Neuronal stem cell (in vitro differentiated cells): ENCODE measurements at regions not wholly inside any gene's neighbourhood (a gene's known extent, or its start where the extent isn't known, plus 50 kb on each side); places are given as distances from the start of the nearest gene placed in this dataset.

ENCODE experiments used
- DNase-seq: peaks from one replicate; pipeline ENCODE4 v3.0.0-alpha.2; 2013; ENCODE audit warnings: low spot score
- H2AFZ ChIP-seq: one replicate; pipeline ENCODE4 v1.6.1; 2013; ENCODE audit warnings: mild to moderate bottlenecking, low read length, inconsistent platforms
- H2AK5ac ChIP-seq: 2 replicates; pipeline ENCODE4 v1.6.1; 2013; ENCODE audit warnings: low read depth, mild to moderate bottlenecking, inconsistent platforms, low read length, moderate library complexity, mixed read lengths
- H2BK120ac ChIP-seq: 2 replicates; pipeline ENCODE4 v1.6.1; 2013; ENCODE audit warnings: low read depth, mild to moderate bottlenecking, inconsistent platforms, low read length, moderate library complexity, mixed read lengths
- H2BK12ac ChIP-seq: one replicate; pipeline ENCODE4 v1.6.1; 2013; ENCODE audit warnings: low read length, inconsistent platforms
- H2BK15ac ChIP-seq: 2 replicates; pipeline ENCODE4 v1.6.1; 2013; ENCODE audit warnings: mild to moderate bottlenecking, low read length, inconsistent platforms, mixed read lengths
- H2BK5ac ChIP-seq: one replicate; pipeline ENCODE4 v1.6.1; 2013; ENCODE audit warnings: inconsistent platforms, mild to moderate bottlenecking, low read length, moderate library complexity
- H3K14ac ChIP-seq: one replicate; pipeline ENCODE4 v1.6.1; 2013; ENCODE audit warnings: low read length, inconsistent platforms
- H3K18ac ChIP-seq: 2 replicates; pipeline ENCODE4 v1.6.1; 2013; ENCODE audit warnings: low read length, inconsistent platforms
- H3K23ac ChIP-seq: 2 replicates; pipeline ENCODE4 v1.6.1; 2013; ENCODE audit warnings: low read depth, mild to moderate bottlenecking, mixed read lengths, low read length, inconsistent platforms; ENCODE audit not compliant: poor library complexity
- H3K27ac ChIP-seq: replicated peaks from 3 replicates; pipeline ENCODE4 v1.5.1; 2013; ENCODE audit warnings: low read length, inconsistent platforms
- H3K27me3 ChIP-seq, 3 experiments: 2 replicates each; pipeline ENCODE4 v1.6.1; 2013; ENCODE audit warnings: low read length in 3 of 3, mild to moderate bottlenecking in 2 of 3, inconsistent platforms in 1 of 3, low read depth in 1 of 3, mixed read lengths in 1 of 3, moderate library complexity in 1 of 3; ENCODE audit not compliant: control insufficient read depth in 3 of 3, insufficient read depth in 3 of 3
- H3K36me3 ChIP-seq, 2 donors: replicated peaks in 1 of 2; 2 replicates each; pipeline ENCODE4 v1.6.1; 2013; ENCODE audit warnings: low read length in 2 of 2; ENCODE audit not compliant: control insufficient read depth in 2 of 2, insufficient read depth in 2 of 2
- H3K4ac ChIP-seq: 2 replicates; pipeline ENCODE4 v1.6.1; 2013; ENCODE audit warnings: inconsistent platforms, mild to moderate bottlenecking, low read length, moderate library complexity
- H3K4me1 ChIP-seq, 2 donors: 1 replicate in 1 of 2; 2 replicates in 1 of 2; pipeline ENCODE4 v1.6.1; 2013; ENCODE audit warnings: low read length in 2 of 2, low read depth in 1 of 2; ENCODE audit not compliant: control insufficient read depth in 2 of 2, insufficient read depth in 1 of 2
- H3K4me2 ChIP-seq: one replicate; pipeline ENCODE4 v1.6.1; 2013; ENCODE audit warnings: mild to moderate bottlenecking, low read length, inconsistent platforms; ENCODE audit not compliant: insufficient read depth, poor library complexity, severe bottlenecking
- H3K4me3 ChIP-seq, 2 donors: 2 replicates each; pipeline ENCODE4 v1.5.1; 2013; ENCODE audit warnings: low read length in 2 of 2, mild to moderate bottlenecking in 2 of 2, inconsistent platforms in 1 of 2, moderate library complexity in 1 of 2
- H3K79me1 ChIP-seq: one replicate; pipeline ENCODE4 v1.6.1; 2013; ENCODE audit warnings: low read depth, mild to moderate bottlenecking, inconsistent platforms, low read length, moderate library complexity
- H3K9ac ChIP-seq: one replicate; pipeline ENCODE4 v1.6.1; 2013; ENCODE audit warnings: mild to moderate bottlenecking, low read depth, low read length, inconsistent platforms; ENCODE audit not compliant: poor library complexity
- H3K9me3 ChIP-seq, 2 donors: replicated peaks in 1 of 2; 2 replicates each; pipeline versions ENCODE3 to v1.6.1; 2013; ENCODE audit warnings: low read length in 2 of 2, mild to moderate bottlenecking in 2 of 2, inconsistent platforms in 1 of 2, low read depth in 1 of 2, mixed read lengths in 1 of 2, moderate library complexity in 1 of 2; ENCODE audit not compliant: control insufficient read depth in 2 of 2, insufficient read depth in 1 of 2
- H4K8ac ChIP-seq: one replicate; pipeline ENCODE4 v1.6.1; 2013; ENCODE audit warnings: low read depth, mild to moderate bottlenecking, inconsistent platforms, low read length, moderate library complexity
- H4K91ac ChIP-seq: one replicate; pipeline ENCODE4 v1.6.1; 2013; ENCODE audit warnings: low read length, low read depth, mild to moderate bottlenecking, inconsistent platforms; ENCODE audit not compliant: poor library complexity
- WGBS, 2 donors: extraction: QIAGEN DNeasy Blood & Tissue Kit; methylation state at CpG; one replicate each; pipeline ENCODE4 v1.1.7; 2013; ENCODE audit warnings: missing lambda C conversion rate in 2 of 2, mixed read lengths in 1 of 2; ENCODE audit not compliant: insufficient read length in 2 of 2, insufficient replicate concordance in 1 of 2; ENCODE audit errors: extremely low coverage in 2 of 2; 5-methylcytosine and 5-hydroxymethylcytosine counted together

- Histone ChIP-seq H3K27me3 (no peaks in the 10 kb centered on the region), H3K9ac (no peak overlapping the region), H2BK15ac (no peak overlapping the region), H2AK5ac (no peak overlapping the region), H2BK120ac (no peak overlapping the region), H3K4me1 (peaks cover 4 to 7% of the 10 kb centered on the region in 2 donors), H3K79me1 (no peaks in the 10 kb centered on the region), H3K4me2 (no peak overlapping the region), H3K4ac (no peak overlapping the region), H3K36me3 (no peaks in the 10 kb centered on the region), H2BK5ac (no peak overlapping the region), H3K23ac (no peak overlapping the region), H3K14ac (no peak overlapping the region), H3K18ac (no peak overlapping the region), H3K9me3 (no peaks in the 10 kb centered on the region), H4K8ac (no peak overlapping the region), H4K91ac (no peak overlapping the region), H3K27ac (no peak overlapping the region), H2BK12ac (no peak overlapping the region), H3K4me3 (no peak overlapping the region), H2AFZ (no peak overlapping the region)
- DNase-seq: no peak
- WGBS, 2 donors: no CpG with 5 or more reads among the region's 1 CpG
Measured at GRCh38 chr13:107576430-107576829, 638.9 kb downstream of the LIG4 start.

- no peak overlapping the region for H2AFZ ChIP-seq
- no peak overlapping the region for H3K23ac ChIP-seq
- WGBS, 2 donors: no CpG with 5 or more reads among the region's 6 CpGs
- H3K27me3 ChIP-seq: no peaks in the 10 kb centered on the region
- no peak overlapping the region for H3K18ac ChIP-seq
- no peak overlapping the region for H3K27ac ChIP-seq
- DNase-seq: no peak
- H3K36me3 ChIP-seq: no peaks in the 10 kb centered on the region
- H2BK15ac ChIP-seq: no peak overlapping the region
- H2BK5ac ChIP-seq: no peak overlapping the region
- H3K4ac ChIP-seq: no peak overlapping the region
- no peak overlapping the region for H4K8ac ChIP-seq
- H3K9ac ChIP-seq: no peak overlapping the region
- H3K9me3 ChIP-seq: no peaks in the 10 kb centered on the region
- H4K91ac ChIP-seq: no peak overlapping the region
- H2BK12ac ChIP-seq: no peak overlapping the region
- no peak overlapping the region for H3K4me3 ChIP-seq
- H2BK120ac ChIP-seq: no peak overlapping the region
- no peak overlapping the region for H2AK5ac ChIP-seq
- no peak overlapping the region for H3K14ac ChIP-seq
- H3K79me1 ChIP-seq: no peaks in the 10 kb centered on the region
- H3K4me2 ChIP-seq: no peak overlapping the region
- peaks cover 1 to 7% of the 10 kb centered on the region in 2 donors for H3K4me1 ChIP-seq
Measured at GRCh38 chr13:107574517-107575210, 640.7 kb downstream of the LIG4 start.

GRCh38 chr13:107573184-107573583, 642.2 kb downstream of the LIG4 start:
- Histone ChIP-seq H3K4me3 (no peak overlapping the region), H3K14ac (no peak overlapping the region), H2BK15ac (no peak overlapping the region), H2BK120ac (no peak overlapping the region), H3K23ac (no peak overlapping the region), H3K18ac (no peak overlapping the region), H3K4ac (no peak overlapping the region), H3K4me2 (no peak overlapping the region), H4K91ac (no peak overlapping the region), H2BK5ac (no peak overlapping the region), H2BK12ac (no peak overlapping the region), H3K9me3 (no peaks in the 10 kb centered on the region), H3K27me3 (no peaks in the 10 kb centered on the region), H3K36me3 (no peaks in the 10 kb centered on the region), H3K79me1 (no peaks in the 10 kb centered on the region), H3K4me1 (peaks cover 1 to 7% of the 10 kb centered on the region in 2 donors), H3K9ac (no peak overlapping the region), H3K27ac (no peak overlapping the region), H2AFZ (no peak overlapping the region), H2AK5ac (no peak overlapping the region), H4K8ac (no peak overlapping the region)
- no CpG with 5 or more reads among the region's 1 CpG for WGBS, 2 donors
- DNase-seq: no peak

- peak overlapping the region; percentile 42 for H2AFZ ChIP-seq
- no peaks in the 10 kb centered on the region for H3K79me1 ChIP-seq
- no peak overlapping the region for H3K9ac ChIP-seq
- no peak overlapping the region for H3K27ac ChIP-seq
- H3K4me2 ChIP-seq: no peak overlapping the region
- H2BK120ac ChIP-seq: no peak overlapping the region
- no peak overlapping the region for H3K14ac ChIP-seq
- DNase-seq: no peak
- no peak overlapping the region for H3K4me3 ChIP-seq
- H3K36me3 ChIP-seq: no peaks in the 10 kb centered on the region
- no peak overlapping the region for H2BK15ac ChIP-seq
- H3K27me3 ChIP-seq: no peaks in the 10 kb centered on the region
- no peak overlapping the region for H3K18ac ChIP-seq
- H3K4ac ChIP-seq: no peak overlapping the region
- H2AK5ac ChIP-seq: no peak overlapping the region
- no CpG with 5 or more reads among the region's 3 CpGs for WGBS, 2 donors
- no peak overlapping the region for H4K91ac ChIP-seq
- no peak overlapping the region for H2BK5ac ChIP-seq
- H2BK12ac ChIP-seq: no peak overlapping the region
- no peak overlapping the region for H3K23ac ChIP-seq
- H3K9me3 ChIP-seq: no peaks in the 10 kb centered on the region
- H3K4me1 ChIP-seq: peaks cover 1 to 7% of the 10 kb centered on the region in 2 donors
- no peak overlapping the region for H4K8ac ChIP-seq
Measured at GRCh38 chr13:107572156-107572555, 643.2 kb downstream of the LIG4 start.
